HG03342 (cell line): ENCODE measurements at regions not wholly inside any gene's neighbourhood (a gene's known extent, or its start where the extent isn't known, plus 50 kb on each side); places are given as distances from the start of the nearest gene placed in this dataset.
A peak's percentile ranks its signal among the peaks of the same experiment; 100 is the strongest.
"Not testable (repeated sequence)": the region's sequence is repeated elsewhere in the genome, so short reads cannot be mapped to it uniquely, and the experiment has no call there.

Experiments used
- ATAC-seq: cut with Tn5 transposase; IDR thresholded peaks from one replicate; pipeline ENCODE4 v1.9.1; 2021; ENCODE audit warnings: mild to moderate bottlenecking, moderate library complexity; ENCODE audit not compliant: unreplicated experiment

DNA sequence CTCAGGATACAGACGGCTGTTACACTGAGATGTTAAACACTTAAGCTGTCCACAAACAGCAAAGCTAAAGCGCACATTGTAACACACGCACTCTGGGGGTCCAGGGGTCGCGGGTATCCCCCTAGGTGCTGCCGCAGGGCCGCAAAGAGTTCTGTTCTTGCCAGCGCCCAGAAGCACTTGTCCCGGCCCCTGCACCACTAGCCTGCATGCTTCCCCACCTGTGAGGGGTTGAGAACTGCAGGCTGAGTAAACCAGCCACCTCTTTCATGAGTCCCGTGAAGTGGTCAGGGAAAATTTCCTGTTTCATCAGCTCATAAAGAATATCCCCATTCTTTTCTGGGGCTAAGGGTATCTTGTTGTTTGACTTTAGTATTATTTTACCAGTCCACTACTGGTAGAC, 154.4 kb upstream of the FBXL17 start:
- ATAC-seq, result no peak

DNA sequence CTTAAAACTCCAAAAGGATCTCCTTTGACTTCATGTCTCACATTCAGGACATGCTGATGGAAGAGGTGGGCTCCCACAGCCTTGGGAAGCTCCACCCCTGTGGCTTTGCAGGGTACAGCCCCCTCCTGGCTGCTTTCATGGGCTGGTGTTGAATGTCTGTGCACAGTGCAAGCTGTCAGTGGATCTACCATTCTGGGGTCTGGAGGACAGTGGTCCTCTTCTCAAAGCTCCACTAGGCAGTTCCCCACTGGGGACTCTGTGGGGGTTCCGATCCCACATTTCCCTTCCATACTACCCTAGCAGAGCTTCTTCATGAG, 150.2 kb upstream of the FBXL17 start:
- not testable (repeated sequence) for ATAC-seq

DNA sequence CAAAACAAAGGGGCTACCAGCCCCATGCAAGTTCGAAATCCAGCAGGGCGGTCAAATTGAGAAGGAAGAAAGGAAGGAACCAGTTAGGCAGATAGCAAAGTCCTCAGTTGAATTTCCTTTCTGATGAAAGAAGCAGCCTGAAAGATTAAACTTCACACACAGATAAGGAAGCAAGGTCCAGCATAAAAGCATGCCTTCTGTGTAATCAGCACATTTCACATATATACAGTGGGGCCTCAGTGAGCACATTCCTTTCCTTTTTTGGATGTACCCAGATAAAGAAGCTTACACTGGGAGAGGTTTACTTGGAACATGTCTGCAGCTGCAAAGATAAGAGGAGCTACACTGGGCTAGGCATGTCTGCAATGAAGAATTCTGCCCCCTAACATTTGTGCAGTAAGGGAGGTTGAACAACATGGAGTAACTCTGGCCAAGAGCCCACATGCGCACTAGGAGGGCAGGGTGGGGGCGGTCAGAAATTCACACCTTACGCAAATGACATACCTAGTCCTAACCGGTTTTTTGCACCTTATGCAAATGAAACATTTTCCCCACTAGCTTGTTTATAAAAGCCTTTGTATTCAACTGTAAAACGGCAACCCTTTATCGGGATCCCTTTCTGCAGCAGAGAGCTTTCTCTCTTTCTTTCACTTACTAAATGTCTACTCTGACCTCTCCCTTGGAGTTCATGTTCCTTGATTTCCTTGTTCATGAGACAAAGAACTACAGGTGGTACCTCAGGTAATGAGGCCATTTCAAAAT, 149.7 kb upstream of the FBXL17 start:
- no peak for ATAC-seq

DNA sequence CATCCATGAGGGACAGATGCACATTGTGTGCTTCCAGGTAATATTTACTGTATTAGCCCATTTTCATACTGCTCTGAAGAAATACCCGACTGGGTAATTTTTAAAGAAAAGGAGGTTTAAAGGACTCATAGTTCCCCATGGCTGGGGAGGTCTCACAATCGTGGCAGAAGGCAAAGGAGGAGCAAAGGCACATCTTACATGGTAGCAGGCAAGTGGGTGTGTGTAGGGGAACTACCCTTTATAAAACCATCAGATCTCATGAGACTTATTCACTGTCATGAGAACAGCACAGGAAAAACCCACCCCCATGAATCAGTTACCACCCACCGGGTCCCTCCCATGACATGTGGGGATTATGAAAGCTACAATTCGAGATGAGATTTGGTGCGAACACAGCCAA, 148.8 kb upstream of the FBXL17 start:
- ATAC-seq, result no peak

DNA sequence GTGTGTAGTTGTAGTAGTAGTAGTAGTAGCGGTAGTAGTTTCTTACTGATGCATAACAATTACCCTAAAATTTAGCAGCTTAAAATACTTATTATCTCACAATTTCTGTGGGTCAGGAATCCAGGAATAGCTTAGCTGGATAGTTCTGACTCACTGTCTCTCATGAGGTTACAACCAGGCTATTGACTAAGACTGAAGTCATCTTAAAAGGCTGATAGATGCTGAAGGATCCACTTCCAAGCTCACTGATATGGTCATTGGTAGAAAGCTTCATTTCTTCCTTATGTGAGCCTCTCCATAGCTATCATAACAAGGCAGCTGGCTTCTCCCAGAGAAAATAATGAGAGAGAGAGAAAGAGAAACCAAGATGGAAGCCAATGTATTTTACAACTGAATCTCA, 147.5 kb upstream of the FBXL17 start:
- ATAC-seq, result no peak

DNA sequence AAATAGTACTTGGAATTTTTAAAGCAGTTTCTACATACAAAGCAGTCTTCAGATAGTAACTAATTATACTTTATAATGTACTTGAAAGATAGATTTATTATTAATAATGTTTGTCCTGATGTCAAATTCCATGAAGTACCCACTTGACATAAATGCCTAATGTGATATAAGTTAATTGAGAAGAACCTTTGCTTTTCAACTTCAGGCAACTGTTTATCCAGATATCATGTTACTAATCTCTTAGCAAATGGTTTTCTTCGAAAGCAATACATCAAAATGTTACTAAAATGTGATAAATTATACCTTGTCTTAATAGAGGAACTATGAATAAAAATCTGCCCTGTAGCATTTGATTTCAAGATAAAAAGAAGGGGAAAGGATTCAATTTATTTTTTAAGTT, 146.8 kb upstream of the FBXL17 start:
- no peak for ATAC-seq

DNA sequence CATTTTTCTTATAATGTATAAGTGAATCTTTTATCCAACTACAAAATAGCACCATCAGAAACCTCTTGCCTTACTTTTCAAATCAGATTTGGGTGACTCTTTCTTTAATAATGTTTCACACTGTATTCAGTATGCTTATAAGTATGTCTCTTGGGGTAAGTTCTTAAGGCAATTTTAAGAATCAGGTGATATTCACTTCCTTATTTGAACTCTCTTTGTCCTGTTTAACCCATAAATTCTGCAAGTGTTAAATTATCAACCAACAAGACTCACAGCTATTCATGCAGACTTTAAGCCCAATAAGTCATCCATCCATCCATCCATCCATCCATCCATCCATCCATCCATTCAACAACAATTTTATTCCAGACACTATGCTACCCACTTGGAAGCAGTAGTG, 142.7 kb upstream of the FBXL17 start:
- no peak for ATAC-seq

DNA sequence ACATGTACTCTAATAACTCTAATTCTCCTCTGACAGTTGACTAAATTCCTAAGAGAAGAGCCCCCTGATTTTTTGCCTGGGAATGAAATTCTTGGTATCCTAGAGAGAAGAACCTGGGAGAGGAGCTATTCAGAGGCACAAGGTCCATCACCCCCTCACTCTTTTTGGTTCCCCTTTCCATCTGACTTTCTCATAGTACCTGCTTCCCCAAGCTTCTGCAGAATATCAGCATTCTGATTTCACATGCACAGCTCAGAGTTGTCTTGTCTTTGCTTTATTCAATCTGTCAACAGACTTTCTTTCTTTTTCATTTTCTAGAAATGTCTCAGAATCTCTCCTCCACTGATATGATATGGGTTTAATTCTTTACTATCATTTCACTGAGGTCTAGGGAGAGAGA, 141.5 kb upstream of the FBXL17 start:
- ATAC-seq, result peak; percentile 39

DNA sequence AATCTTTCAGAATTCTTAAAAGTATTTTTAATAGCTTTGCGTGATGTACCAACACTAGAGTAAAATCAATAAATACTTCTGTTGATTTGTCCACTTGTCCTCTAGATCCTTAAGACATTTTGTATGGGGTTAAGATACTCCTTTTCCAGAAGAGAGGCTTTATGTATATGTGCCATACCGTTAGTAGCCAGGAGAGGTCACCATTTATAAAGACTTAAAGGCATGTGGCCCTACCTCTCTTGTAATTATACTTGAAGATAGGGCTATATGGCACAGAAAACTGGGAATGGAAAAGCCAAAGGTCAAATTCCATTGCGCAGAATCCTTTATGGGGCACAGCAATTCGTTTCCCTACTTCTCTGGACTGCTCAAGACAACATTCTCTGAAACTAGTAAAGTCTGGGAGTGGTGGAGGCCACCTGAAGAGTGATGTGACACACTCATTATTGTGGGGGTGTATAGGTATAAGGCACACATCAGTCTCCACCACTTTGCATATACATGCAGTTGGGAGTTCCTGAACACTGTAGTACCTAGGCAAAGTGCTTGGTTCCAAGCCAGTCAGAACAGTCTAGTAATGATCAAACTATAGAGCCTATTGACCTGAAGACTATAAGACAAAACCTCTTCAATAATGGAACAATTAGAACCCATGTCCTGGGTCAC, 140.1 kb upstream of the FBXL17 start:
- peak; percentile 68 for ATAC-seq

DNA sequence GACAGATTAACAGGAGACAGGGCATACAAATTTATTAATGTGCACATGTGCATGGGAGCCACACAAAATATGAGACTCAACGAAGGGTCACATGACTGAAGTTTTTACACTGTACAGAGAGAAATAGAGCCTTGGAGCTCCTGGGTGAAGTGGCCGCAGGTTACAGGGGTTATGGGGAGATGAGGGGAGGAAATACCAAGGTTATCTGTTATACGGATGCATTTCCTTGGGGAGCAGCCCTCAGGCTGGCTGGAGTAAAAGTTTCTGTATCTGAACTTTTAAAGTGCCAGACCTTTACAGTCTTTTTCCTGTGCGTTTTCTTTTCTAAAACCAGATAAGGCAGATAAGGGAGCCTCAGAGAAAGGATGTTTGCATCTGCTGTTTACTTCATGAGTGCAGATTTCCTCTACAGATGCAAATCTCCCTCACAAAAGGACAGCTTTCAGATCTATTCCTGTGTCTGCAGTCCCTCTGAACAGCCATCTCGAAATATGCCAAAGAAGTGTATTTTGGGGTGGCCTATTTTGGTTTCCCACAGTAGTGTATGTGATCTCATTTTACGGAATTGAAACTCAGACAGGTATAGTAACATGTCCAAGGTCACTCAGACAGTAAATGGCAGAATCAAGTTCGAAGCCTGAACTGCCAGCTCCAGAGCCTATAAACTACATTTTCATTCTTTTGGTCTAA, 139.3 kb upstream of the FBXL17 start:
- ATAC-seq, result peak; percentile 82

DNA sequence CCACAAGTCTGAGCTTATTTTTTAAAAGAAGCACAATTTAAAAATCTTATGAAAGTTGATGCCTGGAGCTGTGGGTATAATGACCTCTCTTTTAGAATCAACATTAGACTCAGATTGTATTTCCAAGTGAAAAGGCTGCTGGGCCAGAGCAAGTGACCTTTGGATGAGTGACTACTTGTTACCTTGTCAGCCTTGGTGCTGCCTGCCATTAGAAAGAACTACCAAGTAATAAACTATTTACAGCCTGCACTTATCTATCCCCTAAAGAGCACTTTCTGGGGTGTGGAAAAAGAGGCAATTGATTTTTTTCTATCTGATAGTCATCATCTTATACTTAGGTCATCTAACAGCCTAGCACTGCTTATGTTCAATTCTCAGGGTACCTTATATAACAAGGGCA, 134.9 kb upstream of the FBXL17 start:
- ATAC-seq, result no peak

DNA sequence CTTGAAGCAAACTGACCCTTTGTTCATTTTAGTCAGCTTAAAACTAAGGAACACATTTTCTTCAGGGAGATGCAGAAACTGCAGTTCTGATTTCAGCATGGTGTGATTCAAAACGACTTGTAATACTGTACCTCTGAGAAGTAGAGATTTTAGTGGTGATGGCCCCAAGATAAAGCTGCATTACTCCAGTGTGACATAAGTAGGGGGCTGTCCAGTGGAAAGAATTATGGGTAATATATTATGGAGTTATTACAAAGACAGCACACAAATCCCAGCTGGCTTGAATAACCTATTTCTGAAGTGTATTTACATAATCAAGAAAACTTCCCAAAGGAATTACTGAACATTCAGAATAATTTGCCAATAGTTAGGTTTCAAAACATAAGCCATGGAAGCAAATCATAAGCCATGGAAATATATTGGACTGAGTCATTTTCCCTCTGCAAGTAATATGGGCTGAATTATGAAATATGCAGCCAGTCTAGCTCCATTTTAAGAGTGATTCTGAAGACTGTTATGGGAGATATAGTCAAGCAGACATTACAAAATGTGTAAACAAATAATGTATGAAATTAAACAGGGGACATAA, 133.7 kb upstream of the FBXL17 start:
- no peak for ATAC-seq

DNA sequence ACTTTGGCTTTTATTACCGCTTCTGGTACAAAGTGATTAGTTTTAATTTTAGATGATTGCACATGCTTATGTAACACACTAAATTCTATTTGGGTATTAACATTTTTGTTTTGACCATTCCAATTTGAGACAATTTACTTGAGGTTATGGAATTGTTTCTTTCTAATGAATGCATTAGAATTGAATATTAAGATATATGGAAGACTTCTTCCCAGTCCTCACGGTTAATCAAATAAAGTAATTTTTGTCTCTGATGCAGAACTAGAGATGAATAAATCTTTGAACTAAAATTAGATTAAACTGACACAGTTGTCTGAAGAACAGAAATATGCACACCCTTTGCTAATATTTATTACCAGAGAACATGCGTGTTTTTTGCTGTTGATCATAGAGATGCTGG, 127.1 kb upstream of the FBXL17 start:
- no peak for ATAC-seq

DNA sequence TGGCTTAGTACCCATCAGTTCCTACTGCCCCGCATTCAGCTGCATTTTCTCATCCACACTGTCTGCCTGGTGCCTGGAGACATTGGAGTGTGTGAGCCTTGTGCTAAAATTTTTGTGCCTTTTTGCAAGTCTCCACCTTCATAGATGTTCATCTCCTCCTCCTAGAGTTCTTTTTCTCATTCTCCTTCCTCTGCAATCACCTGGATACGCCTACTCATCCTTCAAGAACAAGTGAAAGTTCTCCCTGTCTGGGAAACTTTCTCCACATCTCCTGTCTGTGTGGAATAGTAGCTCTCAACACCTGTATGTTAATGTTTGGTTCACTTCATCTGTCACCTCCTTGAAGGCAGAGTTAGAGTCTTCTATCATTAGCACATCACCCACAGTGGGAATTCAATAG, 125.7 kb upstream of the FBXL17 start:
- no peak for ATAC-seq

DNA sequence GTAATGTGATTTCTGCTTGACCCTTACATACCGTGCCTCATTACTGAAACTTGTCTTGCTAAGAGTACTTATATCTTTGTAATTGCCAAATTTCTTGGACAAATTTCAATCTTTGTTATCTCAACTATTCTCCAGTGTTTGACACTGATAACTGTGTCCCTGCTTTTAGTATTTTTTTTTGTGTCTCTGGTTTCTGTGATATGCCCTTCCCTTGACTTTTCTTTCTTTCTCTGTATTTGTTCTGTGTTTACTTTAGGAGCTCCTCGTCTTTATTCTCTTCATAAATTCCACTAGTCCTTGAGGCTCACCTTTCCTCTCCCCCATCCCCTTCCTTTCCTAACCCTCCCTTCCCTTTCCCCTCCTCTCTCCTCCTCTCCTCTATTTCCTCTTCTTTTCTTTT, 123.7 kb upstream of the FBXL17 start:
- ATAC-seq, result no peak

DNA sequence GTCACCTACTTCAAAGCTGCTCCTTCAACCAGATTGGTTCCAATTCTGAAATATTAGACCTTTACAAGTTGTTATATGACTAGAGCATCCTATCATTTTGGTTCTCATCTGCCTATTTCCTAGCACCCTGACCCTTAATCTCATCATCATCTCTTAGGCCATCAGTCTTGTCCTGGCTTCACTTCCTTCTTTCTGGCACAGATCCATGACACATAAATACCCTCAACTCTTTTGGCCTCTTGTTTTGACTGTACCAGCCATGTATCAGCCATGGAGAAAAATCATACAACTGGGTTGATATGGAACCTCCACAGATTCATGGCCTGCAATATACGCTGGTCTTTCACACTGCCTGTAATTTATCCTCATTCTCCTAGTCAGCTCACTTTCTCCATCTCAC, 123.1 kb upstream of the FBXL17 start:
- ATAC-seq, result no peak

DNA sequence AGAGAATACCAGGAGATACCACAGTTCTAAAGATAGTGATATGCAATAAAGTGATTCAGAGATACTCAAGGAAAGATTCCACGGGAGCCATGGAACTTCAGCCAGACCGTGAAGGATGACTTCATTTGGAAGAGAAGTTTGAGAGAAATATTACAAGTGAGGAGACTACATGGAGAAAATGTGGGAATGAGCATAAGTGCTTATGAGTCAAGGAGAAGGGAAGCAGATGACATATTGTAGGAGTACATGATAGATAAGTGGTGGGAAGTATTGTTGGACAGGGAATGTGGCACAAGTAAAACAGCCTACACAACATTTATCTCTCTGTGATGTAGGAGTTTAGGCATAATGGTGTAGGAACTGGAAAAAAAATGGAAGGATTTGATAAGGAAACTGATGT, 122.1 kb upstream of the FBXL17 start:
- ATAC-seq, result no peak

DNA sequence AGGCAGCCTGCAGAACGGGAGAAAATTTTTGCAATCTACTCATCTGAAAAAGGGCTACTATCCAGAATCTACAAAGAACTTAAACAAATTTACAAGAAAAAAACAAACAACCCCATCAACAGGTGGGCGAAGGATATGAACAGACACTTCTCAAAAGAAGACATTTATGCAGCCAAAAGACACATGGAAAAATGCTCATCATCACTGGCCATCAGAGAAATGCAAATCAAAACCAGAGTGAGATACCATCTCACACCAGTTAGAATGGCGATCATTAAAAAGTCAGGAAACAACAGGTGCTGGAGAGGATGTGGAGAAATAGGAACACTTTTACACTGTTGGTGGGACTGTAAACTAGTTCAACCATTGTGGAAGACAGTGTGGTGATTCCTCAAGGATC, 113.7 kb upstream of the FBXL17 start:
- ATAC-seq, result not testable (repeated sequence)

DNA sequence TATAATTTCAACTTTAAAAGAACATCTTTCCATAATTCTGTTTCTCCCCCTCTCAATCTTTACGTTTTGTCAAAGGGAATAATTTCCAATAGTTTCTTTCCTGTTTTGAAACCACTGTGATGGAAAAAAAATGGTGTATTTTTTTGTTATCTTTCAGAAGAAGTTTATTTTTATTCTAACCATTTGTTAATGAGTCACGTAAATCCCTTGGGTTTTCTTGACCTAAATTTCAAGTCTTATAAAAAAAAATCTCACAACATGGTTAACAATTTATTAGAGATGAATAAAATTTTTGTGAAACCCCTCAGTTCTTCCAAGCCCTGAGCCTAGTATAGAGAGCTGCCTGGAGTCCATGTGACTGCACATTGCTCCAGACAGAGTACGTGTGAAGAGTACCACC, 106.1 kb upstream of the FBXL17 start:
- ATAC-seq, result no peak

DNA sequence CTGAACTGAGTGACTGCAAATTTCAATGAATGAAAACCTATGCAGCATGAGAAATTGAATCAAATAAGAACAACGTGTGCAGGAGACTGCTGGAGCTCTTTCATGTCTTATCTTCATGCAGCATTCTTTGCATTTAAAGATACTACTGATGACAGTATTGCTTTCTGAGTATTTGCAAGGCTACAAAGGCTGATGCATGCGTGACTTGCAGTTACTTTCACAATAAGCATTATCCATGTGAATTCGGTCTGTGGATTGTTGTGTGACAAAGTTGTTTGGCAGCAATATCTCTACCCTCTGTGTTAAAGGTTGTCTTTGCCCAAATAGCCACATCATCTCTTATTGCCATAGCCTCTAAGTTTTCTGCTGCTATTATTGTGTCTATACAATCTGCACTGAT, 102.1 kb upstream of the FBXL17 start:
- no peak for ATAC-seq

DNA sequence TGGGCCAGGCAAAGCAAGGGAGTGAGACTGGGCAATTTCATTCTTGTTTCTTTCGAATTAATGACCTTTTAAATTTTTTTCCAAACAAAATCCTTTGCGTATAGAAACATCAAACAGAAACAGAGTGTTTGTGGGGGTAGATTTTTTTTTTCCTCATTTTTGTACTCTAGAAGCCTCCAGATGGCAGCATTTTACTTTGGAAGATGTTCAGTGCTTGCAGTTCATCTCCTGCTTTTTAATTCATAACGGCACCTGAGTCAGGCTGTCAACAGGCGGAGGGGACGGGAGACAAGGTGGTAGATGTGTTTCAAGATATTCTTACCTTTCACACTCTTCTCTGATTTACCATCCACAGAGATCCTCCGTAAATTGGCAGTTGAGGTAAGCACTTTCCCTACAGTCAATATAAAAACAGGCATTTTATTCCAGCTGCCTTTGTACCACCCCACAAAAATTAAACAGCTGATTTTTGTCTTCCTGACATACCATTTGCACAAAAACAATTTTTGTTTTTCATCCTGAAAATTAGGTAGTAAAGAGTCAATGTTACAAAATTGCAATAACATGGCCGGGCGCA, 99.5 kb upstream of the FBXL17 start:
- ATAC-seq, result no peak

DNA sequence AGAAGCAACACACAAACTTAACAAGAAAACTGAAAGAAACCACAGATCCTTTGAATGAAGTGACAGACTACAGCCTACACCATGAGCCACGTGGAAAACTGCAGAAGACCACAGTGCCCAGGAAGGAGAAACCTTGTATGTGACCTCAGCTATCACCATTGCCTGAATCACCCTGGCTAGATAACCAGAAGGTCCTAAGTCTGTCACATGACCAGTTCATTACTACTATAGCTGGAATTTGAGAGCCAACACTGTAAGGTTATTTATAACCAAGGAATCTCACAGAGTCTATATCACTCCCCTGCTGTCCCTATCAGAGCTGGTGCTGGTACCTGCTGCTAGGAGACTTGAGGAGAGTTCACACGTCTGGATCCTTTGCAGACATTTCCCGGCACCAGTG, 90.3 kb upstream of the FBXL17 start:
- ATAC-seq, result no peak
